Stimulated activated naive CD8-positive, alpha-beta T cell treated with anti-CD3 and anti-CD28 coated beads, Interleukin-15, amount 100 ng/mL, for 72 hours (primary cell): ENCODE measurements at regions not wholly inside any gene's neighbourhood (a gene's known extent, or its start where the extent isn't known, plus 50 kb on each side); places are given as distances from the start of the nearest gene placed in this dataset.

Experiments
- ATAC-seq: fragments of 150-1000 bp; cut with Tn5 transposase; 2 replicates; pipeline ENCODE4 v1.10.0; 2021; ENCODE audit warnings: mild to moderate bottlenecking, moderate library complexity
- DNase-seq, 2 donors: peaks; one replicate each; pipeline ENCODE4 v3.0.0; 2021 to 2022
- H3K27ac Mint-ChIP-seq, 2 donors: one replicate each; pipeline ENCODE4 v1.8.0; 2022; ENCODE audit warnings: mild to moderate bottlenecking in 2 of 2, mixed read lengths in 2 of 2, moderate library complexity in 2 of 2
- H3K27me3 Mint-ChIP-seq: one replicate; pipeline ENCODE4 v1.8.0; 2022; ENCODE audit warnings: mixed read lengths
- H3K4me1 Mint-ChIP-seq: one replicate; pipeline ENCODE4 v1.8.0; 2022; ENCODE audit warnings: mild to moderate bottlenecking, mixed read lengths
- H3K4me3 Mint-ChIP-seq, 2 donors: one replicate each; pipeline ENCODE4 v1.8.0; 2022; ENCODE audit warnings: mild to moderate bottlenecking in 2 of 2, mixed read lengths in 2 of 2, moderate library complexity in 1 of 2
- H3K9me3 Mint-ChIP-seq, 2 donors: one replicate each; pipeline ENCODE4 v1.8.0; 2022; ENCODE audit warnings: mixed read lengths in 2 of 2

DNA sequence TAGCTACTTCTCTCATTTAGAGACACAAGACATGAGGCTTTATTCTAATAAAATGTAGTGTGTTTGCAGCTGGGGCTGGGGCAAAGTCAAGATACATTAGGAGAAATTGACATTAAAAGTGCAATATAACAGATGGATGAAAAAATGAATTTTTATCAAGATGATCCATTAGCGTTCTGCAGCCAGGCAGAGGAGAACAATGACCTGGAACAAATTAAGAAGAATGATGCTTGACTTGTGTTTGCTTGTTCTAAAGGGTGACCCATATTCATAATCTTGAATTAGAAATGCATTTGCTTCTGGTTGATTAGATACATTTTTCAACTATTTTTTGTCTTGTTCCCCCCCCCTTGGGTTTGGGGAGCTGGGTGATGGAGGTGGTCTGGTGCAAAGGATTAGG, 439.5 kb upstream of the BOD1L1 start:
- DNase-seq (no peak), ATAC-seq (no peak)
- H3K27ac Mint-ChIP-seq, result no peak overlapping the region
- H3K4me3 Mint-ChIP-seq, result no peak overlapping the region
- H3K4me1 Mint-ChIP-seq, result no peaks in the 10 kb centered on the region
- no peaks in the 10 kb centered on the region for H3K27me3 Mint-ChIP-seq
- peaks cover 4 to 7% of the 10 kb centered on the region in 2 donors for H3K9me3 Mint-ChIP-seq

DNA sequence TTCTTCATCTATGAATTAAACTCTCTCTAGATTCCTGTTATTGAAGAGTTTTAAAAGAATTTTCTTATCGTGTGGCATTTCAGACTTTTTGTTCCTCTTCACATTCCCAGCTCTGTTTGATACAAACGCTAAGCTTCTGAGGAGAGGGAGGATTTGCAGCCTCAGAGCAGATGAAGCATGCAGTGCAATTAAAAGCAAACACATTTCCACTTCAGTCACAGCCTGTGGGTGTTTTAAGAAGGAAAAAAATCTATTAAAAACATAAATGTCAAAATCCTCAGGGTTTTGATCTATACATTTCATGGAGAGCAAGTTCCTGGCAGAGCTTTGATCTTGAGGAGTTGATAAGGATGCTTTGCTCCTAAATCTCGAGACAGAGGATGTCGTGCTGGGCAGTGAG, 442.4 kb upstream of the BOD1L1 start:
- Mint-ChIP-seq H3K4me1 (no peaks in the 10 kb centered on the region), H3K4me3 (no peak overlapping the region), H3K27ac (no peak overlapping the region), H3K9me3 (peaks cover 22 to 25% of the 10 kb centered on the region in 2 donors), H3K27me3 (no peaks in the 10 kb centered on the region)
- no peak for ATAC-seq
- DNase-seq, result no peak

DNA sequence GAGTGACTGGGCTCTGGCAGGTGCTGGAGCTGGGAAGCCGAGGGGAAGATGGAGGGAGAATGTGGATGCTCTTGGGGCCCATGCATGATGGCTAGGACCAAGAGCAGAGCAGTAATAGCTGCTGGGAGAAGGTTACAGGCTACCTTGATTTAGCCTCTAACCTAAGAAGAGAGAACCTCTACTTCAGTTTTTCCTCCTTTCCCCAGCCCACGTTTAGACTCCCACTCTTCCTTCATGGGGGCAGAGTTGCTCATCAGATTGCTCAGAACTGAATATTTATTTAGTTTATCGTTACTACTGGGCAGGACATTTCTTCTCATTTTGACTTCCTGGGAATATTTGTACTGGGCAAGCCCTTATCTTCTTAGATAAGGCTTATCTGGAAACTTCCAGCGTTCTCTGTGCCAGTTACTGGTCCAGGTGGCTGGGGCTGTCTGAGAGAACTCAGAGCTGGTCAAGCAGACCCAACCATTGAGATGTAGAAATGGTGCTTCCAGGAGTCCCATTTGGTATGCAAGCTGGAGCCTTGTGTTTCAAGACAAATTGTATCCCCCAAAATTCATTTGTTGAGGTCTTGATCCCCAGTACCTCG, 442.9 kb upstream of the BOD1L1 start:
- H3K9me3 Mint-ChIP-seq, result peaks cover 25 to 26% of the 10 kb centered on the region in 2 donors
- no peaks in the 10 kb centered on the region for H3K4me1 Mint-ChIP-seq
- DNase-seq (no peak), ATAC-seq (no peak)
- H3K4me3 Mint-ChIP-seq, result no peak overlapping the region
- H3K27me3 Mint-ChIP-seq, result no peaks in the 10 kb centered on the region
- no peak overlapping the region for H3K27ac Mint-ChIP-seq

DNA sequence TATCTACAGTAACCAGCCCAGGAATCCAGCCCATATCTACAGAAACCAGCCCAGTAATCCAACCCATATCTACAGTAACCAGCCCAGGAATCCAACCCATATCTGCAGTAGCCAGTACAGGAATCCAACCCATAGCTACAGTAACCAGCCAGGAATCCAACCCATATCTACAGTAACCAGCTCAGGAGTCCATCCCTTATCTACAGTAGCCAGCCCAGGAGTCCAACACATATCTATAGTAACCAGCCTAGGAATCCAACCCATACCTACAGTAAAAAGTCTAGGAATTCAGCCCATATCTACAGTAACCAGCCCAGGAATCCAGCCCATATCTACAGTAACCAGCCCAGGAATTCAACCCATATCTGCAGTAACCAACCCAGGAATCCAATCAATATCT, 445.0 kb upstream of the BOD1L1 start:
- no peaks in the 10 kb centered on the region for H3K4me1 Mint-ChIP-seq
- no peak overlapping the region for H3K27ac Mint-ChIP-seq
- peaks cover 26 to 31% of the 10 kb centered on the region in 2 donors for H3K9me3 Mint-ChIP-seq
- DNase-seq, result no peak
- H3K4me3 Mint-ChIP-seq, result no peak overlapping the region
- ATAC-seq, result no peak
- no peaks in the 10 kb centered on the region for H3K27me3 Mint-ChIP-seq

DNA sequence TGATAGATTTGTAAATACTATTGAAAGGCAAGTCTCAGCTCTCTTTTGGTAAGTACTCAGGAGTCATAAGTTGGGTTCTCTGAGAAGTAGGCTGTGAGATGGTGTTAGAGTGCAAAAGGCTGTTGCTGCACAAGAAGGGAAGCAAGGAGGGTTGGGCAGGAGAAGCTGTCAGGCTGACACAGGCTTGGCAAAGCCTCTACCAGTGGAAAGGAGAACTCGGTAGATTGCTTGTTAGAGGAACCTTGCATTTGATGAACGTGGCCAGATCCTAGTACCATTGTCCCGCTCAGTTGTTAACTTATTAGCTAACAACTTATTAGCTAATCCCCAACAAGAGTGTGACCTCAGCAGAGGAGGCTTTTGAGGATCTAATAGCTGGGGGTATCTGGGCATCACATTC, 449.3 kb upstream of the BOD1L1 start:
- Mint-ChIP-seq H3K4me3 (no peak overlapping the region), H3K4me1 (no peaks in the 10 kb centered on the region), H3K27ac (no peak overlapping the region), H3K27me3 (no peaks in the 10 kb centered on the region), H3K9me3 (peaks cover 24 to 26% of the 10 kb centered on the region in 2 donors)
- no peak for ATAC-seq
- no peak for DNase-seq

DNA sequence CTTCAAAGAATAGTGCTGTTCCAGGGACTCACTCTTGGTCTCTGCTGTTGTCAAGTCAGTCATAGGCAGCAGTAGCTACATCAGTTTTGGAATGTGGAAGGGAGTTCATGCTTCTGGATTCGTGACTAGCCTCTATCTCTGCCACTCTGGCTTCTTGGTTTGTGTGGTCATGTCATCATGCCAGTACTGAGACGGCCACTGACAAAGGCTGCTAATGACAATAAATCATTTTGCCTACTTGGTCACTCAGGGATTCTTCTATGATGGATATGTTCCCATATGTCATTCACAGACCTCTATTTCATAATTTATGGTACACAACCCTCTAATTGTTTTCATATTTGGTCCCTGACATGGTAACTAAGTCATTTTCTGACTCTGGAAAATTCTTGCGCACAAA, 450.8 kb upstream of the BOD1L1 start:
- H3K9me3 Mint-ChIP-seq, result peaks cover 8 to 10% of the 10 kb centered on the region in 2 donors
- H3K4me1 Mint-ChIP-seq, result no peaks in the 10 kb centered on the region
- ATAC-seq (no peak), DNase-seq (no peak)
- no peaks in the 10 kb centered on the region for H3K27me3 Mint-ChIP-seq
- no peak overlapping the region for H3K27ac Mint-ChIP-seq
- no peak overlapping the region for H3K4me3 Mint-ChIP-seq

DNA sequence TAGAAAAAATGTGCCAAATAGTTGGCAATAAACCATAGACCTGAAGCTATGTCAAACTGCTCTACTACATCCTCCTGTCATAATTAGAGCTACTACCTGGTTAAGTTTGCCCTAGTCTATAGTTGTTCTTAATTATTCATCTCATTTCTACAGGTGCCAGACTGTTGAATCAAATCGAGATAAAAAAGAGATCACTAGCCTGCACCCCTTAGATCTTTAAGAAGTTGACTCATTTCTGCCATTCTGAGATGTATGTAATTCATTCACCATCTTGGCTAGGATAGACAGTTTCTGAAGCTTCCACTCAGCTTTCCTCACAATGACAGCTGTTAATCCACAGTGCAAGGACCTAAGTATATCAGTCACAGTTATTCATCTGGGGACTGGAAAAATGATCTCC, 452.1 kb upstream of the BOD1L1 start:
- no peak overlapping the region for H3K4me3 Mint-ChIP-seq
- no peaks in the 10 kb centered on the region for H3K4me1 Mint-ChIP-seq
- H3K9me3 Mint-ChIP-seq, result peaks cover 4 to 6% of the 10 kb centered on the region in 2 donors
- no peak for ATAC-seq
- DNase-seq, result no peak
- H3K27ac Mint-ChIP-seq, result no peak overlapping the region
- no peaks in the 10 kb centered on the region for H3K27me3 Mint-ChIP-seq

DNA sequence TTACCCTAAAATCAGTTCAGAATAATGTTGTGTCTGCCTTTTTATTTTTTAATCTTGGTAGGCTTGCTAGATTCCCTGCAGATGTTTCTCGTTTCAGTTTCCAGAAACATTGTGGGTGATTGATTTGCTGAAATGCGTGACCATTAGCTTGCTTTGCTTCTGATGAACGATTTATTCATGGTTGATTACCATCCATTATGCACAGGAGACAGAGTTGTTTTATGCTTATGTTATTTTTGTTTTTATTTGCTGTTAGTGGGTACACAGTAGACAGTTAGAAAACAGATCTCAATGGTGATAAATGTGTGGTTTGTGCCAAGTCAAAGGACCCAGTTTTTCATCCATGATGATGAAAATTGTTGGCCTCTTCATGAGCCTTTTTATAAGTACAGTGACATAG, 455.6 kb upstream of the BOD1L1 start:
- no peak overlapping the region for H3K4me3 Mint-ChIP-seq
- peaks cover 5 to 7% of the 10 kb centered on the region in 2 donors for H3K9me3 Mint-ChIP-seq
- ATAC-seq (no peak), DNase-seq (no peak)
- H3K4me1 Mint-ChIP-seq, result no peaks in the 10 kb centered on the region
- no peaks in the 10 kb centered on the region for H3K27me3 Mint-ChIP-seq
- H3K27ac Mint-ChIP-seq, result no peak overlapping the region

DNA sequence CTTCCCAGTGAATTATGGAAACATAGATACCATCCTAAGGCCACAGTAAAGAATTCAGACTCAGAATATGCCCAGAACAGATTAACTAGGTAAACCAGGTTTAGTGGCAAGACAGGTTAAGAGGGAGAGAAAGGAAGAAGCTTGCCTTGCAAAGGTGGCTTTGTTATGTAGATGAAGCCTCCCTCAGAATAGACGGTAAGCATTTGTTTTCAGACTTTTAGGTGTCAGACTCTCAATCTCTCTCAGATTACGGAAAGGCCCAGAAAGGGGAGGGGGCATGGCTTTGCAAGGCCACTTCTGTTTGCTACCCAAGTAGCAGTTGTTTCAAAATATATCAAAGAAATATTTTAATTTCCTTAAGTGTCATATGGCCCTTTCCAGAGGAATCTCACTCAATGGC, 457.1 kb upstream of the BOD1L1 start:
- no peaks in the 10 kb centered on the region for H3K27me3 Mint-ChIP-seq
- DNase-seq (no peak), ATAC-seq (no peak)
- peaks cover 5 to 7% of the 10 kb centered on the region in 2 donors for H3K9me3 Mint-ChIP-seq
- H3K27ac Mint-ChIP-seq, result no peak overlapping the region
- H3K4me3 Mint-ChIP-seq, result no peak overlapping the region
- no peaks in the 10 kb centered on the region for H3K4me1 Mint-ChIP-seq

DNA sequence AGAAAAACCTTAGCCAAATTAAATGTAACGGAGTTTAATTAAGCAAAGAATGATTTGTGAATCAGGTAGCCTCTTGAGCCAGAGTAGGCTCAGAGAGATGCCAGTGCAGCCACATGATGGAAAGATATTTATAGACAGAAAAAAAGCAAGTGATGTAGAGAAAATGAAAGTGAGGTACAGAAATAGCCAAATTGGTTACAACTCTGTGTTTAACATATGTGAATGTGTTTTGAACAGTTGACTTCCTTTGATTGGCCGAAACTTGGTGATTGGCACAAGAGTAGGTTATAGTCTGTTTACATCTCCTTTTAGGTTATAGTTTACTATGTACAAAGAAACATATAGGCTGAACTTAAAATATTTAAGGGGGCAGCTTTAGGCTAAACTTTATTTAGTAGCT, 459.9 kb upstream of the BOD1L1 start:
- Mint-ChIP-seq H3K4me3 (no peak overlapping the region), H3K27me3 (no peaks in the 10 kb centered on the region), H3K9me3 (peaks cover 5 to 15% of the 10 kb centered on the region in 2 donors), H3K27ac (no peak overlapping the region), H3K4me1 (no peaks in the 10 kb centered on the region)
- DNase-seq, result no peak
- ATAC-seq, result no peak

DNA sequence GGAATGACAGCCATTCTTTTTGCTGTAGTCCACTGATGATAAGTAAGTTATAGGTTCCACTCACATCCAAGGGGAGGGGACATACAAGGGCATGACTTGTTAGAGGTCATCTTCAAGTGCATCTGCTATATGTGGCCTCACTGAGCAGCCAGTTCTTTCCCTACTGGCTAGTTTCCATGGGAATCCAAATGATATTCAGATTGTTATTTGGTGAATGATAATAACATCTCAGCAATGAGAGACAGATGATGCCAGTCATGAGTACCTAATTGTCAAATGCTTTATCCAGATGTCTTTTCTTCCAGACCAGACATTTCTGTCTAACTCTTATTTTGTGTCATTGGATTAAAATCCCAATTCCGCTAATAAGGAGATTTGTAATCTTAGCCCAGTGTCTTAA, 460.4 kb upstream of the BOD1L1 start:
- no peak overlapping the region for H3K4me3 Mint-ChIP-seq
- H3K9me3 Mint-ChIP-seq, result peaks cover 5 to 15% of the 10 kb centered on the region in 2 donors
- no peaks in the 10 kb centered on the region for H3K4me1 Mint-ChIP-seq
- ATAC-seq (no peak), DNase-seq (no peak)
- no peaks in the 10 kb centered on the region for H3K27me3 Mint-ChIP-seq
- H3K27ac Mint-ChIP-seq, result no peak overlapping the region

DNA sequence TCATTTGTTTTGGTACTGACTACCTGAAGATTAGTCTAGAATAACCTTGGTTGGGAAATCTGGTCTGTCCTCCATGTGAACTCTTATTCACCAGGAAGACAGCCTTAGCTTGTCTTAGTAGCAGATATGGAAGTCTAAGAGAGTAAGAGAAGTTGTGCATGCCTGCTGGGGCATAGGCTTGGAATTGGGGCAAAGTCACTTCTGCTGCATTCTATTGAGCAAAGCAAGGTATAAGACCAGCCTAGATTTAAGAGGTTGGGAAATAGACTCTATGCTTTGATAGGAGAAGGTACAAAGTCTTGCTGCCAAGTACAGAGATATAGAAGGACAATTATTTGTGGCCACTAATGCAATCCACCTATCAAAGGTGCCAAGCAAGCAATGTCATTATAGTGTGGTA, 464.0 kb upstream of the BOD1L1 start:
- no peak for ATAC-seq
- DNase-seq, result no peak
- no peak overlapping the region for H3K4me3 Mint-ChIP-seq

DNA sequence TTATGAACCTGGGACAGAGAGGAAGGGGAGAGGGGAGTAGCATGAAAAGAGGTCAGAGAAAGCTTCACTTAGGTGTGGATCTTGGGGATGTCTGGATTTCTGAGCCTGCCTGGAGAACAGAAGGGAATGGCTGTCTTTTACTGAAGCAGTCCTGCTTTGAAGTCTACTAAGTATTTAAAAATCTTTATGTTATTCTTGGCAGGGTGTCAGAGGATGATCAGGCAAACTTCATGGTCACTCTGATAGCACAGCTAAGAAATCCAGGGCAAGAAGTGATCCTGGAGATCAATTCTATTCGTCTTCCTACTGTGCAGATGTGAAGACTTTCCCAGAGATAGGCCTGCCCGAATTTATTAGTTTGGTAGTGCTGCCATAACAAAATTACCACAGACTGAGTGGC, 464.4 kb upstream of the BOD1L1 start:
- H3K27ac Mint-ChIP-seq, result no peak overlapping the region
- no peaks in the 10 kb centered on the region for H3K4me1 Mint-ChIP-seq
- ATAC-seq (no peak), DNase-seq (no peak)
- no peak overlapping the region for H3K4me3 Mint-ChIP-seq
- H3K9me3 Mint-ChIP-seq, result peaks cover 0 to 8% of the 10 kb centered on the region in 2 donors
- no peaks in the 10 kb centered on the region for H3K27me3 Mint-ChIP-seq

More for the DNA sequence above, 464.0 kb upstream of the BOD1L1 start:
- H3K4me1 Mint-ChIP-seq, result no peaks in the 10 kb centered on the region
- no peak overlapping the region for H3K27ac Mint-ChIP-seq
- no peaks in the 10 kb centered on the region for H3K27me3 Mint-ChIP-seq
- peaks cover 0 to 8% of the 10 kb centered on the region in 2 donors for H3K9me3 Mint-ChIP-seq

DNA sequence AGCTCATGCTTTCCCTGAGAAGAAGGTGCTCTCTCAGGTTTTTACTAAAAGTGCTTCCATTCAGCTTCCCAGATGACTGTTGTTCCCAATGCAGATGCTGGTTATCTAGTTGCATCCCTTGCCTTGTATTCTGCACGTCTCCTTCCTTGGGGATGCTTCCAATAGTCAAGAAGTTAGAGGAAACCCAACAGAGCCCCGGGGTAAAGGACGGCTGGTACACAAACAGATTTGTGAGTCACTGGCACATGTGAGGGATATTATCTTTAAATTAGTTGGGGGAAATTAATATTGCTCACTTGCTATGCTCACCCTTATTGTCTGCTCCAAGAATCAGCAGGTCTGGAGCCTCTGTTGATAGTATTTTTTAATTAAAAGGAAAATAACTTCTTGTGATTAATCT, 465.2 kb upstream of the BOD1L1 start:
- DNase-seq, result no peak
- no peaks in the 10 kb centered on the region for H3K4me1 Mint-ChIP-seq
- ATAC-seq, result no peak
- H3K27me3 Mint-ChIP-seq, result no peaks in the 10 kb centered on the region
- no peak overlapping the region for H3K4me3 Mint-ChIP-seq
- H3K27ac Mint-ChIP-seq, result no peak overlapping the region
- peaks cover 0 to 8% of the 10 kb centered on the region in 2 donors for H3K9me3 Mint-ChIP-seq

DNA sequence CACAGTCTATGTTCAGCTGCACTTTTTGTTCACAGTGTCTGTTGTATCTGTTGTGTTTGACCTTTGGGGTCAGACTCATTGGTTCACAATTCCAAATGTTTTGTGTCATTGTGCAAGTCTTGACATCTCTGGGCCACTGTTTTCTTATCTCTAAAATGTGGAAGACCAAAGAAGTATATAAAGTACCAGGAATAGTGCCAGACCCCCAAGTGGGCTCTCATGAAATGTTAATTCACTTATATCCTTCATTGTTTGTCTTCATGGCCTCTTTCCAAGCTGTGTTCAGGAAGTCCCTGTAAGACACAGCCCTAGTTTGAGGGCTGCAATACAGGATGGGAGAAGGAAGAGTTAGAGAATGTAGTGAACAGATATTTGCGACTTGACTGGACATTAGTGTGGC, 468.3 kb upstream of the BOD1L1 start:
- no peak overlapping the region for H3K27ac Mint-ChIP-seq
- ATAC-seq (no peak), DNase-seq (no peak)
- H3K27me3 Mint-ChIP-seq, result no peaks in the 10 kb centered on the region
- peaks cover 0 to 8% of the 10 kb centered on the region in 2 donors for H3K9me3 Mint-ChIP-seq
- H3K4me1 Mint-ChIP-seq, result no peaks in the 10 kb centered on the region
- H3K4me3 Mint-ChIP-seq, result no peak overlapping the region

DNA sequence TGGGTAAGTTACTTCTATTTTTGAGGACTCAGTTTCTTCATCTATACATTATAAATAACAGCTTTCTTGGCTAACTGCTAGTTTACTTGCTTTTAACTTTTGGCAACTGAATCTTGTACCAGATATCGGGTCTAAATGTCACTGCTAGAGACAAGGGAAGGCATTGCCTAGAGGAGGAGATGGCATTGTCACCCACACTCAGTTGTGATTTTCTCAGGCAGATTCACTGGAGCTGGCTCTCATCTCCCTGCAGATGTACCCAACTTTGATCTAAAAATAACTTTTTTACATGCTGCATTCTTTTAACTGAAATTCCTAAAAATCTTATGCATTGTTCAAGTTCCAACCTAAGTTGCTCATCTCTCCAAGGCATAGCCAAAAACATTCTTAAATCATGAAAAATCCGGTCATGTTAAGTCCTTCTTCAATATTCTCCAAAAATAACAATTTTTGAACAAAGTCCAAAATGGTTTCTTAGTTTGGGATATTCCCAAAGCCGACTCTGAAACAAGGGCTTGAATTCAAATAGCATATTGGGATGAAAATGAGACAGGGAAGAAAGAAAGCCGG, 469.0 kb upstream of the BOD1L1 start:
- no peaks in the 10 kb centered on the region for H3K27me3 Mint-ChIP-seq
- no peaks in the 10 kb centered on the region for H3K4me1 Mint-ChIP-seq
- DNase-seq, result no peak
- no peak overlapping the region for H3K27ac Mint-ChIP-seq
- H3K4me3 Mint-ChIP-seq, result no peak overlapping the region
- ATAC-seq, result no peak
- H3K9me3 Mint-ChIP-seq, result peaks cover 0 to 2% of the 10 kb centered on the region in 2 donors

DNA sequence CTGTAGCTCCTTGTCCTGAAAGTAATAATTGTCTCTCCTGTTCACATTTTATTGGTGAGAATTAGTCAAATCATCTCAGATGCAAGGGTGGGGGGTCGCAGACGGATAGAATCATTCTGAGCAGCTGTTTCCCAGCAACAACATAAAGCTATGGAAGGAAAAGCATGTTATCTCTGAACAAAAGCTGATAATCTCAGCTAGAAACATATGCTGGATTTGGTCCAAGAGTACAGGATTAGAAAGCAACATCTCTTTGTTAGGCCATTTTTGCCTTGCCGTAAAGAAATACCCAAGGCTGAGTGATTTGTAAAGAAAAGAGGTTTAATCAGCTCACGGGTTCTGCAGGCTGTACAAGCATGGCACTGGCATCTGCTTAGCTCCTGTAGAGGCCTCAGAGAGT, 472.8 kb upstream of the BOD1L1 start:
- Mint-ChIP-seq H3K4me1 (no peaks in the 10 kb centered on the region), H3K4me3 (no peak overlapping the region), H3K27me3 (no peaks in the 10 kb centered on the region), H3K9me3 (peaks cover 0 to under 1% of the 10 kb centered on the region in 2 donors), H3K27ac (no peak overlapping the region)
- no peak for ATAC-seq
- no peak for DNase-seq
